ENCODE measurements at regions not wholly inside any gene's neighbourhood (a gene's known extent, or its start where the extent isn't known, plus 50 kb on each side); places are given as distances from the start of the nearest gene placed in this dataset.

DNA sequence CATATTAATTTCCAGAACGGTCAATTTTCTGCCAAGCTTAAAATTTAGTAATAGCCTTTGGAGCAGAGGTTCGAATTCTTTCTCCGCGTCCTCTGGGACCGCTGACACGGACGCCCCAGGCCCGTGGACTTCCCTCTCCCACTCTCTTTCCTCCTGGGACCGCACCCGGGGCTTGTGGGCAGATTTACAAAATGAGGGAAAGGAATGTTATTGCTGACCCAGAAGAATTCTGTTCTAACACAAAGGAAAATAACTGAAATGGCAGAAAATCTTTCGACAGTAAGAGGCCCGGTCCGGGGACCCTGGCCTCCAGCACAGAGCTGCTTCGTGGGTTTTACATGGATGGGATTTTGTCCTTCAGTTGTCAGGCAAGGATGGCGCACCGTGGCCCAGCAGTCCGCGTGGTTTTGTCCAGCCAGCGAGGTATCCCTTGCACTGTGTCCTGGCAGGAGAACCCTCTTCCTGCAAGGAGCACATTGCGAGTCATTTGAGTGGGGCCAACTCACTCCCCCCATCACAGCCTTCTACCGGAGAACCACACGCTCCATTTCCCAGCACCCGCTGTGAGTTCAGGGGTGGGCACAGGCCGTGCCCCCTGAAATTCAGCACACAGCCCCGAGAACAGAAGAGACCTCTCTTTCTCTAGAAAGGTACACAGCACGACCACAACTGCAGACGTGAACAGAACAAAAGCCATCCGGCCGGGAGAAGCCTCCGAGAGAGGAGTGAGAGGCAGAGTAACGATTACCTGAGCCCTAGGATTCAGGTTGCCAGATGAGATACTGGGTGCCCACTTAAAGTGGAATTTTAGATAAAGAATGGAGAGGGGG lies 106.0 kb upstream of the AFDN start:
- DNase-seq (ENCODE audit: low read depth, low spot score) (no peak), FAIRE-seq (no peak)
- H3K4me3 ChIP-seq (ENCODE audit: control insufficient read depth in 2 of 3, extremely low read depth in 1 of 3, insufficient read depth in 2 of 3, low read depth in 1 of 3, low read length in 3 of 3) = no peak overlapping the region
- H4K20me1 ChIP-seq (ENCODE audit: control insufficient read depth, extremely low read depth, insufficient read depth, low read length) = no peaks in the 10 kb centered on the region
- no peak overlapping the region for H3K27ac ChIP-seq (ENCODE audit: control insufficient read depth, insufficient read depth, low read length)
- no peaks in the 10 kb centered on the region for H3K79me2 ChIP-seq (ENCODE audit: control insufficient read depth, insufficient read depth, low read length)
- no peaks in the 10 kb centered on the region for H3K4me1 ChIP-seq (ENCODE audit: control insufficient read depth, extremely low read depth, insufficient read depth, low read length)
- H3K9ac ChIP-seq (ENCODE audit: control insufficient read depth, extremely low read depth, insufficient read depth, low read length) = no peak overlapping the region
- no peaks in the 10 kb centered on the region for H3K27me3 ChIP-seq (ENCODE audit: control insufficient read depth, extremely low read depth, insufficient read depth, low read length)
- no peaks in the 10 kb centered on the region for H3K36me3 ChIP-seq (ENCODE audit: control insufficient read depth in 2 of 2, extremely low read depth in 1 of 2, insufficient read depth in 2 of 2, low read length in 2 of 2)
- no peaks in the 10 kb centered on the region for H3K9me1 ChIP-seq (ENCODE audit: control insufficient read depth, extremely low read depth, insufficient read depth, low read length)
- dilution Hi-C loops (cut with MboI; ENCODE audit: extremely low pct_ligation_motif_present, low sequenced_read_pairs) = no loop called here
- no peaks in the 10 kb centered on the region for H3K9me3 ChIP-seq (ENCODE audit: control insufficient read depth, low read depth, low read length)
- no peak for TF ChIP-seq EZH2 (IDR thresholded peaks at IDR 0.05; ENCODE audit: low read length)
- TF ChIP-seq, protein P1, sequence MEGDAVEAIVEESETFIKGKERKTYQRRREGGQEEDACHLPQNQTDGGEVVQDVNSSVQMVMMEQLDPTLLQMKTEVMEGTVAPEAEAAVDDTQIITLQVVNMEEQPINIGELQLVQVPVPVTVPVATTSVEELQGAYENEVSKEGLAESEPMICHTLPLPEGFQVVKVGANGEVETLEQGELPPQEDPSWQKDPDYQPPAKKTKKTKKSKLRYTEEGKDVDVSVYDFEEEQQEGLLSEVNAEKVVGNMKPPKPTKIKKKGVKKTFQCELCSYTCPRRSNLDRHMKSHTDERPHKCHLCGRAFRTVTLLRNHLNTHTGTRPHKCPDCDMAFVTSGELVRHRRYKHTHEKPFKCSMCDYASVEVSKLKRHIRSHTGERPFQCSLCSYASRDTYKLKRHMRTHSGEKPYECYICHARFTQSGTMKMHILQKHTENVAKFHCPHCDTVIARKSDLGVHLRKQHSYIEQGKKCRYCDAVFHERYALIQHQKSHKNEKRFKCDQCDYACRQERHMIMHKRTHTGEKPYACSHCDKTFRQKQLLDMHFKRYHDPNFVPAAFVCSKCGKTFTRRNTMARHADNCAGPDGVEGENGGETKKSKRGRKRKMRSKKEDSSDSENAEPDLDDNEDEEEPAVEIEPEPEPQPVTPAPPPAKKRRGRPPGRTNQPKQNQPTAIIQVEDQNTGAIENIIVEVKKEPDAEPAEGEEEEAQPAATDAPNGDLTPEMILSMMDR (optimal IDR thresholded peaks at IDR 0.05 in 1 of 3, IDR thresholded peaks at IDR 0.05 in 1 of 3, conservative IDR thresholded peaks at IDR 0.05 in 1 of 3; ENCODE audit: extremely low read depth in 1 of 3, insufficient read depth in 2 of 3, low read length in 3 of 3) = no peak
- H3K4me2 ChIP-seq (ENCODE audit: control insufficient read depth, extremely low read depth, insufficient read depth, low read depth, low read length) = no peak overlapping the region
- H2AFZ ChIP-seq (ENCODE audit: control insufficient read depth, low read length) = no peak overlapping the region

DNA sequence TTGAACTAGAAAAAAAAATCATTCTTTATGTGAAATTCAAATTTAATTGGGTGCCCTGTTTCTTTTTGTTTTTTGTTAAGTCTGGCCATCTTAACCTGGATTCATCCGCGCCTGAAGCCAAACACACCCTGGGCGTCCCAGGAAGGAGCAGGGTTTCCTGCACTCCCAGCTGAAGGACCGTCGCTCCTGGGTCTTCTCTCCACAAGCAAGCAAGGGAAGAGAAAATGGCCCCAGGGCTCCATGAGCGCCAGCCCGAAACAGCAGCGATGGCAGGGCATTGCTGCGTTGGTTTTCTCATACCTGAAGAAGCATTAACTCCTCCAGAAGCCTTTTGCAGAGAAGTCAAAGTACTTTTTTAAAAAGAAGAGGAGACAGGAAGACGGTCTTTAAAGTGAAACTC lies 105.4 kb upstream of the AFDN start:
- no peak overlapping the region for H3K4me3 ChIP-seq (ENCODE audit: control insufficient read depth in 2 of 3, extremely low read depth in 1 of 3, insufficient read depth in 2 of 3, low read depth in 1 of 3, low read length in 3 of 3)
- H3K27ac ChIP-seq (ENCODE audit: control insufficient read depth, insufficient read depth, low read length) = no peak overlapping the region
- no peaks in the 10 kb centered on the region for H3K27me3 ChIP-seq (ENCODE audit: control insufficient read depth, extremely low read depth, insufficient read depth, low read length)
- TF ChIP-seq, protein P1 (optimal IDR thresholded peaks at IDR 0.05 in 1 of 3, IDR thresholded peaks at IDR 0.05 in 1 of 3, conservative IDR thresholded peaks at IDR 0.05 in 1 of 3; ENCODE audit: extremely low read depth in 1 of 3, insufficient read depth in 2 of 3, low read length in 3 of 3) = no peak
- H3K9ac ChIP-seq (ENCODE audit: control insufficient read depth, extremely low read depth, insufficient read depth, low read length) = no peak overlapping the region
- no peaks in the 10 kb centered on the region for H3K4me1 ChIP-seq (ENCODE audit: control insufficient read depth, extremely low read depth, insufficient read depth, low read length)
- DNase-seq (ENCODE audit: low read depth, low spot score) = no peak
- no peaks in the 10 kb centered on the region for H3K9me3 ChIP-seq (ENCODE audit: control insufficient read depth, low read depth, low read length)
- no peaks in the 10 kb centered on the region for H3K79me2 ChIP-seq (ENCODE audit: control insufficient read depth, insufficient read depth, low read length)
- FAIRE-seq = no peak
- H3K36me3 ChIP-seq (ENCODE audit: control insufficient read depth in 2 of 2, extremely low read depth in 1 of 2, insufficient read depth in 2 of 2, low read length in 2 of 2) = no peaks in the 10 kb centered on the region
- no peak overlapping the region for H2AFZ ChIP-seq (ENCODE audit: control insufficient read depth, low read length)
- H3K4me2 ChIP-seq (ENCODE audit: control insufficient read depth, extremely low read depth, insufficient read depth, low read depth, low read length) = no peak overlapping the region
- dilution Hi-C loops (cut with MboI; ENCODE audit: extremely low pct_ligation_motif_present, low sequenced_read_pairs) = no loop called here
- H3K9me1 ChIP-seq (ENCODE audit: control insufficient read depth, extremely low read depth, insufficient read depth, low read length) = no peaks in the 10 kb centered on the region
- no peaks in the 10 kb centered on the region for H4K20me1 ChIP-seq (ENCODE audit: control insufficient read depth, extremely low read depth, insufficient read depth, low read length)

All from keratinocyte (primary cell).